ENCODE measurements at regions not wholly inside any gene's neighbourhood (a gene's known extent, or its start where the extent isn't known, plus 50 kb on each side); places are given as distances from the start of the nearest gene placed in this dataset.

DNA sequence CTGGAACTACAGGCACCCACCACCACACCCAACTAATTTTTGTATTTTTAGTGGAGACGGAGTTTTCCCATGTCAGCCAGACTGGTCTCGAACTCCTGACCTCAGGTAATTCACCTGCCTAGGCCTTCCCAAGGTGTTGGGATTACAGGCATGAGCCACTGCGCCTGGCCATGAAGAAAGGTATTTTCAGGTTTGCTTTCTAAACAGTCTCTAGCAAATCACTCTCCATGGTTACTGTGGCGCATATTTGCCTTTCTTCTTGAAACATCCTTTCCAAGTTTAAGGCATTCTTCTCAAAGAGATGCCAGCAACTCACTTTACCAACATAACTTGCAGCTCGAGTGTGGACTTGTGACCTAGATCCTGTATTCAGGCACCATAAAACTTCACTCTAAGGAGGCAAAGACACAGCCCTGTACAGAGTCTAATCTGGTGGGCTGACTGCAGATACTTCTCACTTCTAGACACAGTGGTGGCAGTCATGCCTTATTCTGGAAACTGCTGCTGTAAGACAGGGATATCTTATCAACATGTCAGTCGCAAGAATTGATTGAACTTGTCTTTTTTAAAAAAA, 461.4 kb upstream of the TSHZ3 start:
- DNase-seq (ENCODE audit: insufficient read length) (no peak), FAIRE-seq (no peak)
- TF ChIP-seq POLR2AphosphoS5 (IDR thresholded peaks at IDR 0.05; ENCODE audit: low read depth, low read length) = no peak
- no peak for TF ChIP-seq TAF1 (IDR thresholded peaks at IDR 0.05; ENCODE audit: borderline replicate concordance, low read depth, low read length)
- no peak for TF ChIP-seq POLR2A (IDR thresholded peaks at IDR 0.05; ENCODE audit: low read depth, low read length)

DNA sequence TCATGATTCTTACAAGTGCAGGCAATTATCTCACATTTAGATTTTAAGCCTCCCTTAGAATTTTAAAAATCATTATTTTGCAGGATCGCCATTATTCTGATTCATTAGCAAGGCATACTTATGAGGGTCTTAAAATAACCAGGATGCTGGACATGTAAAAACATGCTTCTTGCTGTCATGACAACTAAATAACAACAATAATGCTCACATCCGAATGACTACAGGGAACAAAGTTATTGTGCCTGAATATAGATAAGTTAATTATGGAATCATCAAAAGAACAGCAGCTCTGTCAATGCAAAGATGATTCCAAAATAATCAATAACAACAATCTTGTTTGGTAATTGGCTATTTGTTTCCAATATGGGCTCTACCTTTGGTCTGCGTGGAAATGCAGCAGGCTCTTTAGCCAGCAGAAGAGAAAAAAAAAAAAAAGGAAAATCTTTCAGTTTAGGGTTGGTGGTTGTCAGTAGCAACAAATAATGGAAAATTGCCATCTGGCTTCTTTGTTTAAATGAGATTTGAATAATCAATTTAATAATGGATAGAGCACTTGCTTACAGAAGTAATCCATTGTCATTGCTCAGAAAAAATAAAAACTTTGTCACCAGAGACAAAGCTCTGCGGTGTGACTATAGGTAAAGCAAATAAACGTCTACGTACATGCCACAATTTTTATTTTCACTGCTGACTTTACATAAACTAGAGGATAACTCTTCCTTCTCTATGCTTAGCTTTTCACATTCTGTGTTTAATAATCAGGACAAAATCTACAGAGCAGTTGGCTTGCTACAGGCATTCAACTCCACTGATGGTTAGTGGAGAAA, 468.9 kb upstream of the TSHZ3 start:
- DNase-seq (ENCODE audit: insufficient read length) (no peak), FAIRE-seq (no peak)
- no peak for TF ChIP-seq POLR2A (IDR thresholded peaks at IDR 0.05; ENCODE audit: low read depth, low read length)
- no peak for TF ChIP-seq POLR2AphosphoS5 (IDR thresholded peaks at IDR 0.05; ENCODE audit: low read depth, low read length)
- no peak for TF ChIP-seq TAF1 (IDR thresholded peaks at IDR 0.05; ENCODE audit: borderline replicate concordance, low read depth, low read length)

DNA sequence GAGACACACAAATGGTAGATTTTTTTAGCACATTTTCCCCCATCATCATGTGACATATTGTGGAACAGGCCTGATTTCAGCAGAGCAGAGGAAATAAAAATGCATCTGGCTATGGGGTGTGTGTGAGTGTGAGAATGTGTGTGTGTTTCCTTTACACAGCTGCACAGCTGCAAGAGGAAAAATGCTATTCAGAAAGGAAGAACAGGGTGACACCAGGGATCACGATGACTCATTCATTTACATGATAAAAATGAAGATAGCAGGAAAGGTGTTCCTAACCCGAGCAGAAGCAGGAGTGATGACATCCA, 469.5 kb upstream of the TSHZ3 start:
- FAIRE-seq = no peak
- TF ChIP-seq TAF1 (IDR thresholded peaks at IDR 0.05; ENCODE audit: borderline replicate concordance, low read depth, low read length) (no peak), POLR2A (IDR thresholded peaks at IDR 0.05; ENCODE audit: low read depth, low read length) (no peak), POLR2AphosphoS5 (IDR thresholded peaks at IDR 0.05; ENCODE audit: low read depth, low read length) (no peak)
- DNase-seq (ENCODE audit: insufficient read length) = no peak

DNA sequence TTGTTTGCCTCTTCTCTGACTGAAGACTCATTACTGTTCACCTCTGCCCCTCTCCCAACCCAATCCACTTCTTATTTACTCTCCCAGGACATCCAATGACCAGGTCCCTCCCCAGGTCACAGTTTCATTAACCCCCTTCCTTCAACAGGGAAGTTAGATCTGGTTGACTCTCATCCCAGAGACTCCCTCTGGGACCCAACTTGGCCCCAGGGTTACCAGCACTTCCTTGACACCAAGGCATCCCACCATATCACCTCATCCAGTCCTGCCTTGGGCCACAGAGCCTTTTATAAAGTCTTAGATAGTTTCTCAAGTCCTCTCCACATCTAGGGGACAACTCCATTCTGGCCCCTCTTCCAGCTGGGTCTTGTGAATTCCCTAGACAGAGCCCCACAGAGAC, 470.6 kb upstream of the TSHZ3 start:
- DNase-seq (ENCODE audit: insufficient read length) (no peak), FAIRE-seq (no peak)
- TF ChIP-seq POLR2A (IDR thresholded peaks at IDR 0.05; ENCODE audit: low read depth, low read length) (no peak), POLR2AphosphoS5 (IDR thresholded peaks at IDR 0.05; ENCODE audit: low read depth, low read length) (no peak)

DNA sequence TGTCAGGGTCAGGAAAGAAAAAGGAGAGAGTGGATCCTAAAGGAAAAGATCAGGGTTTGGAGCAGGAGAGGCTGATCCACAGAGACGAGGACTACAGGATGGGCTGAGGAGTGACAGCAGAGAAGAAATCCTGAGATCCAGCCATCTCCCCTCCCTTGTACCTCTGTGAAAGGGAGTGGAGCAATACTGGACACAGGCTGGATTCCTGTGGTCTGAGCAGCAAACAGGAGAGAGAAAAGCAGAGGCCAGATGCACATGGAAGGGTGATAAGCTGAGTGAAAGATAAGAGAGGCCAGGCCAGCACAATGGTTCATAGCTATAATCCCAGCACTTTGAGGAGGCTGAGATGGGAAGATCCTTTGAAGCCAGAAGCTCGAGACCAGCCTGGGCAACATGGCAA, 472.1 kb upstream of the TSHZ3 start:
- no peak for FAIRE-seq
- TF ChIP-seq TAF1 (IDR thresholded peaks at IDR 0.05; ENCODE audit: borderline replicate concordance, low read depth, low read length) (no peak), POLR2AphosphoS5 (IDR thresholded peaks at IDR 0.05; ENCODE audit: low read depth, low read length) (no peak), POLR2A (IDR thresholded peaks at IDR 0.05; ENCODE audit: low read depth, low read length) (no peak)
- no peak for DNase-seq (ENCODE audit: insufficient read length)

DNA sequence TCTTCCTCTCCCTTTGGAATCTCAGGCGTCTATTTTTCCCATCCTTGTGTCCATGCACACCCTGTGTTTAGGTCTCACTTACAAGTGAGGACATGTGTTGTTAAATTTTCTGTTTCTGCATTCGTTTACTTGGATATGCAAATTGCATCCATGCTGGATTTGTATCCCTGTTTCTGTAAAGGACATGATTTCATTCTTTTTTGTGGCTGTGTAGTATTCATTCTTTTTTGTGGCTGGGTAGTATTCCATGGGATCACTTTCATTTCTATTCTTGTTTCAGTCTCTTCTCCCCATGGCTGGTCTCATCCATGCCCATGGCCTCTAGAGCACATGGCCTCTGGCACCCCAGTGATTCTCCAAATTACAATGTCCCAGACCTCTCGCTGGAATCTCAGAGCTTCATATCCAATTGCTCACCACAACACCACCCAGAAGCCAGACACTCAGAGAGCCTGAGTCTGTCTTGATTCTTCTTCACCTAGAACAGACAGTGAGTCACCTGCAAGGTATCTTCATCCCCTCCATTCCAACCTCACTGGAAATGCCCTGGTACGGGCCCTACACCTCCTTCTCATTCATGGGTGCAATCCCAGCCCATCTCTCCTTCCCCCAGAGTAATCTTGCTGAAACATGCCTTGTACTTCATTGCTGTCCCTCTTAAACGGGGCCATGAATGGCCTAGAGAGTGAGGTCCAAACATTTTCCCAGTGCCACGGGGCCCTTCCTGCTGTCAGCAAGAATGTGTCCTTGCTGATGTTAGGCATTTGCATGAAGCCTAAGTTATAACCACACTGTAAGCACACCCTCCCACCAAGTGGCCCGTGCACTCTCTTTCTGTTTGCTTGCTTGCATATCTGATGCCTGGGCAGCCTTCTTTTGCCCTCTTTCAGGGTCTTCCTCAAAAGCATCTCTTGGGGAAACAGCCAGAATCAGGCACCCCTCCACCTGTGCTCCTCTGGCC, 476.2 kb upstream of the TSHZ3 start:
- DNase-seq (ENCODE audit: insufficient read length) = no peak
- no peak for TF ChIP-seq POLR2A (IDR thresholded peaks at IDR 0.05; ENCODE audit: low read depth, low read length)
- TF ChIP-seq POLR2AphosphoS5 (IDR thresholded peaks at IDR 0.05; ENCODE audit: low read depth, low read length) = no peak
- TF ChIP-seq TAF1 (IDR thresholded peaks at IDR 0.05; ENCODE audit: borderline replicate concordance, low read depth, low read length) = no peak
- no peak for FAIRE-seq

DNA sequence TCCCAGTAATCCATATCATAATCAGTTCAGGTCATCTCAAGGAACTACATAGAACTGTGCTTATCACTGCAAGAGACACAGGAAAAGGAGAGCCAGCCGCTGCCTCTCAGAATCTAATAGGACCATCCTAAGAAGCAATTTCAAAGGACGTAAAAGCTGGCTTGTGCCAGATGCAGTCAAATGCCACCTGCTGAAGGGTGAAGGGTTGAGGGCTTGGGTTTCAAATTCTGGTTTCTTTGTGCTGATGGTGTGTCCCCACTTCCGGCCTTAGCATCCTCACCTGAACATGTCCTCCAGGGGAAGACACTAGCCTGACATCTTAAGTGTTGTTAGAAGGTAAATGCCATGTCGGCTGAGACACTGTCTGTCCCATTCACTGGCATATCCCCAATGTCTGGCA, 477.1 kb upstream of the TSHZ3 start:
- TF ChIP-seq POLR2AphosphoS5 (IDR thresholded peaks at IDR 0.05; ENCODE audit: low read depth, low read length) = no peak
- TF ChIP-seq POLR2A (IDR thresholded peaks at IDR 0.05; ENCODE audit: low read depth, low read length) = no peak
- no peak for TF ChIP-seq TAF1 (IDR thresholded peaks at IDR 0.05; ENCODE audit: borderline replicate concordance, low read depth, low read length)
- no peak for DNase-seq (ENCODE audit: insufficient read length)
- FAIRE-seq = no peak

DNA sequence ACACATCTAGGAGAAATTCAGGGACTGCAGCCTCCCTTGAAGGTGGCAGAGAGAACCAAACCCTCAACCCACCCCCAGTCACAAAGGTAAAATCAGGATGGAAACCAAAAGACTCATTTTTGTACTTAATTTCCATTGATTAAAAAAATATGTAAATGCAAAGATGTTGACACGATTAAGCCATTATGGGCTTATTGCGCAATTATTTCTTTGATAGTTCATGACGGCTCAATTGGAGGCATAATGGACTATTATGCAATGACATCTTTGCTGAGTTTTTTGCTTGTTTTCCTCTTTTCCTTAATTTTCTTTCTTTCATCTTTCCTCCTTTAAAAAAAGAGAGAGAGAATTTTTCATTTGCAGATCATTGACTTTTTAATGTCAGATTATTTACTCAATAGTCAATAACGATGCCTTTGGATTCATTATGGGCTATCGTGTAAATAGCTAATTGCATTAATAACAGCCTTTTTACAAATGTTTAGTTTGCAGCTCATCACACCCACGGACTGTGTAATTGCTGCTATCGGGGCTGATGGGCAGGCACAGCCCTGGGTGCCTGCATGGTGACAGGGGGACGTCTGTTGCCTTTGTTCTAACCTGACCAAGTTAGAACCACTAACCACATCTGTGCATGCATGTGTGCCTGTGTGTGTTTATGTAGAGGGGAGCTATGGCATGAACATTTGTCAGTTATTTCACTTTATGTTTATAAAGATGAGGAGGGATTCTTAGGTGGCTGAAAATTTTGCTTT, 482.4 kb upstream of the TSHZ3 start:
- no peak for TF ChIP-seq POLR2AphosphoS5 (IDR thresholded peaks at IDR 0.05; ENCODE audit: low read depth, low read length)
- no peak for TF ChIP-seq TAF1 (IDR thresholded peaks at IDR 0.05; ENCODE audit: borderline replicate concordance, low read depth, low read length)
- no peak for TF ChIP-seq POLR2A (IDR thresholded peaks at IDR 0.05; ENCODE audit: low read depth, low read length)
- DNase-seq (ENCODE audit: insufficient read length) (no peak), FAIRE-seq (no peak)

DNA sequence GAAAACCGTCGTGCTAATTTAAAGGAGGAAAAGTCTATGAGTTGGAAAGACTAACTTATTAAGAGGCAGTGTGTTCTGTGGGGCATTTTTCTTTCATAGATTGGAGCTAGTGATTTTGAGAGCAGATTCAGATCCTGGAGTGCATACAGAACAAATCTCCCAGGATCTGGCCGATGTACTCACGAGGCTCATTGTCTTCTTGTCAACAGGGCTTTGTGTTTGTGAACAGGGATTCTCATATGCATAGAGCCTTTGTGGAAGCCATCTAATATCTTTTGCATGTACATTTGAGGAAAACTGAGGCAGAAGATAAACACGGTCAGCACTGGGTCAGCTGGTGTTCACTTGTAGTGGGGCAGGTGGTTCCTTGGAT, 482.9 kb upstream of the TSHZ3 start:
- FAIRE-seq = no peak

DNA sequence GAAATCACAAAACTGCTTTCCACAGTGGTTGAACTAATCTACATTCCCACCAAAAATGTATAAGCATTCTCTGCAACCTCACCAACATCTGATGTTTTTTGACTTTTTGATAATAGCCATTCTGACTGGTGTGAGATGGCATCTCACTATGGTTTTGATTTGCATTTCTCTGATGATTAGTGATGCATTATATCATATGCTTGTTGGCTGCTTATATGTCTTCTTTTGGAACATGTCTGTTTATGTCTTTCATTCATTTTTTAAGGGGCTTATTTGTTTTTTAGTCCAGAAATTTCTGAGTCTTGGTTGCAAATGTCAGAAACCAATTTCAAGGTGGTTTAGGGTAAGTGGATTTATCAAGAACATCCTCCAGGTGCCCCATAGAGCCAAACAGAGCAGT, 484.8 kb upstream of the TSHZ3 start:
- FAIRE-seq (no peak), DNase-seq (ENCODE audit: insufficient read length) (no peak)
- TF ChIP-seq TAF1 (IDR thresholded peaks at IDR 0.05; ENCODE audit: borderline replicate concordance, low read depth, low read length) (no peak), POLR2AphosphoS5 (IDR thresholded peaks at IDR 0.05; ENCODE audit: low read depth, low read length) (no peak), POLR2A (IDR thresholded peaks at IDR 0.05; ENCODE audit: low read depth, low read length) (no peak)

More for the DNA sequence above, 482.9 kb upstream of the TSHZ3 start:
- TF ChIP-seq POLR2A (IDR thresholded peaks at IDR 0.05; ENCODE audit: low read depth, low read length) (no peak), TAF1 (IDR thresholded peaks at IDR 0.05; ENCODE audit: borderline replicate concordance, low read depth, low read length) (no peak), POLR2AphosphoS5 (IDR thresholded peaks at IDR 0.05; ENCODE audit: low read depth, low read length) (no peak)
- DNase-seq (ENCODE audit: insufficient read length) = no peak

Measured in GM12892 (cell line).